K562 (cell line): ENCODE measurements at regions not wholly inside any gene's neighbourhood (a gene's known extent, or its start where the extent isn't known, plus 50 kb on each side); places are given as distances from the start of the nearest gene placed in this dataset.

Source experiments
- ATAC-seq: fragments of 200-7000 bp; cut with Tn5 transposase; 3 replicates; pipeline ENCODE4 v1.9.1; 2020; ENCODE audit warnings: moderate library complexity
- BruUV-seq: library from RNA; stranded (reverse); fragments of 400-500 nt; replicated peaks from 2 replicates; lab custom pipeline; 2021; lab: Mats Ljungman, UMichigan
- CTCF ChIA-PET: fragments of 300-600 bp; formaldehyde crosslinking; extraction: SDS; loops from one replicate; lab custom pipeline; 2021; ENCODE audit warnings: low intra/inter-chr PET ratio; lab: Yijun Ruan, JAX
- POLR2A ChIA-PET: fragments of 300-600, 350-650 bp; sonication (Branson Sonifier 250); formaldehyde crosslinking; extraction: SDS; loops from one replicate; lab custom pipeline; 2021; ENCODE audit warnings: antibody characterized with exemption, inconsistent platforms; lab: Yijun Ruan, JAX
- DNase-seq, 4 experiments: peaks; one replicate each; pipeline versions ENCODE4 v3.0.0 to v3.0.0-alpha.2; 2011 to 2018; ENCODE audit warnings: low spot score in 3 of 4, mixed read lengths in 3 of 4; ENCODE audit errors: extremely low read depth in 1 of 4
- FAIRE-seq: peaks from 2 replicates; lab custom pipeline; 2011; peaks lifted over from hg19 to GRCh38; lab: Jason Lieb, UNC
- H2AFZ ChIP-seq: 2 replicates; pipeline ENCODE4 v1.6.0; 2011; ENCODE audit warnings: low read depth, low read length, control low read depth, inconsistent platforms
- H3K27ac ChIP-seq: fragments of 200-600 bp; 3 replicates; pipeline ENCODE4 v1.8.0; 2011; ENCODE audit warnings: low read depth, mild to moderate bottlenecking, control low read depth, inconsistent platforms, low read length, moderate library complexity, mixed read lengths; ENCODE audit errors: extremely low read depth
- H3K27me3 ChIP-seq, 2 experiments: fragments of 300-600 bp in 1 of 2; 2 replicates in 1 of 2; 3 replicates in 1 of 2; pipeline versions ENCODE4 v1.6.0 to v1.8.0; 2011; ENCODE audit warnings: inconsistent platforms in 2 of 2, low read length in 2 of 2, mild to moderate bottlenecking in 1 of 2, mixed read lengths in 1 of 2, moderate library complexity in 1 of 2; ENCODE audit not compliant: control insufficient read depth in 2 of 2, insufficient read depth in 2 of 2
- H3K36me3 ChIP-seq: fragments of 300-600 bp; 3 replicates; pipeline ENCODE4 v1.8.0; 2011; ENCODE audit warnings: mild to moderate bottlenecking, low read length, inconsistent platforms; ENCODE audit not compliant: control insufficient read depth, insufficient read depth
- H3K4me1 ChIP-seq, 2 experiments: fragments of 200-600 bp in 1 of 2; replicated peaks in 1 of 2; 2 replicates in 1 of 2; 3 replicates in 1 of 2; pipeline versions ENCODE4 v1.5.1 to v1.8.0; 2011; ENCODE audit warnings: inconsistent platforms in 2 of 2, low read length in 2 of 2, mild to moderate bottlenecking in 1 of 2, mixed read lengths in 1 of 2, moderate library complexity in 1 of 2; ENCODE audit not compliant: control insufficient read depth in 2 of 2, insufficient read depth in 2 of 2
- H3K4me2 ChIP-seq: 2 replicates; pipeline ENCODE4 v1.6.1; 2011; ENCODE audit warnings: low read length, control low read depth, inconsistent platforms, mixed read lengths; ENCODE audit not compliant: insufficient read depth
- H3K4me3 ChIP-seq: fragments of 200-600 bp; sonication (generic), shearing (Covaris generic); 2 replicates; pipeline ENCODE4 v1.5.1; 2016; ENCODE audit warnings: control low read depth, inconsistent platforms
- H3K79me2 ChIP-seq: fragments of 200-600 bp; 3 replicates; pipeline ENCODE4 v1.8.0; 2011; ENCODE audit warnings: low read length, inconsistent platforms; ENCODE audit not compliant: control insufficient read depth, insufficient read depth
- H3K9ac ChIP-seq, 2 experiments: 2 replicates each; pipeline versions ENCODE4 v1.6.0 to v1.6.1; 2011; ENCODE audit warnings: low read depth in 2 of 2, low read length in 2 of 2, control low read depth in 1 of 2, inconsistent platforms in 1 of 2, mild to moderate bottlenecking in 1 of 2, mixed read lengths in 1 of 2; ENCODE audit not compliant: insufficient read depth in 1 of 2
- H3K9me1 ChIP-seq: one replicate; pipeline ENCODE4 v1.6.0; 2011; ENCODE audit warnings: inconsistent platforms, mild to moderate bottlenecking, low read length, moderate library complexity; ENCODE audit not compliant: control insufficient read depth, insufficient read depth
- H3K9me3 ChIP-seq: replicated peaks from 2 replicates; pipeline ENCODE4 v1.5.1; 2011; ENCODE audit warnings: low read depth, low read length, inconsistent platforms; ENCODE audit not compliant: control insufficient read depth, insufficient read depth
- H4K20me1 ChIP-seq: replicated peaks from 2 replicates; pipeline ENCODE4 v1.6.1; 2011; ENCODE audit warnings: low read length, inconsistent platforms, mixed read lengths; ENCODE audit not compliant: control insufficient read depth, insufficient read depth
- BRCA1 ChIP-seq, 2 experiments: fragments of 450-650 bp in 1 of 2; sonication (generic) in 1 of 2; formaldehyde crosslinking in 1 of 2; IDR thresholded peaks; 2 replicates each; pipeline versions ENCODE4 v1.5.0 to v1.6.1; 2017 to 2020; ENCODE audit warnings: mild to moderate bottlenecking in 1 of 2, missing genetic modification reagents in 1 of 2
- CAMTA2 ChIP-seq: fragments of 250-450 bp; sonication (Bioruptor Pico); conservative IDR thresholded peaks from 2 replicates; pipeline ENCODE4 v1.5.1; 2022
- CEBPB ChIP-seq: fragments of 450-650 bp; IDR thresholded peaks from 2 replicates; pipeline ENCODE4 v1.6.1; 2016; ENCODE audit warnings: missing genetic modification characterization, missing compliant biosample characterization
- CEBPG ChIP-seq, 3 experiments: fragments of 200-800 bp in 1 of 3; sonication (Bioruptor generic) in 1 of 3; sonication (generic) in 1 of 3; formaldehyde crosslinking in 1 of 3; IDR thresholded peaks in 2 of 3; conservative IDR thresholded peaks in 1 of 3; 2 replicates each; pipeline versions ENCODE4 v1.6.1 to v1.8.0; 2016 to 2022; ENCODE audit warnings: missing compliant biosample characterization in 2 of 3, missing genetic modification characterization in 2 of 3, mild to moderate bottlenecking in 1 of 3, missing genetic modification reagents in 1 of 3
- E2F4 ChIP-seq: sonication (generic); formaldehyde crosslinking; IDR thresholded peaks from 2 replicates; pipeline ENCODE4 v1.8.0; 2022; ENCODE audit warnings: mild to moderate bottlenecking, low read depth, missing genetic modification reagents
- HOXB6 ChIP-seq: fragments of 250-450 bp; sonication (Bioruptor Pico); IDR thresholded peaks from 2 replicates; pipeline ENCODE4 v1.5.1; 2022; ENCODE audit warnings: mild to moderate bottlenecking, borderline replicate concordance
- KLF10 ChIP-seq: fragments of 250-450 bp; sonication (Bioruptor Pico); IDR thresholded peaks from 2 replicates; pipeline ENCODE4 v1.6.1; 2021; ENCODE audit warnings: matching md5 sums
- NFYB ChIP-seq: IDR thresholded peaks from 2 replicates; pipeline ENCODE4 v1.6.1; 2011; ENCODE audit warnings: mild to moderate bottlenecking, moderate library complexity; ENCODE audit not compliant: insufficient read length; ENCODE audit errors: extremely low read depth
- PTRF ChIP-seq: fragments of 450-650 bp; IDR thresholded peaks from 2 replicates; pipeline ENCODE4 v1.6.1; 2016; ENCODE audit warnings: mild to moderate bottlenecking, missing genetic modification characterization, missing compliant biosample characterization
- SRSF3 ChIP-seq: fragments of 200-400 bp; formaldehyde crosslinking; IDR thresholded peaks from 2 replicates; pipeline ENCODE4 v1.6.1; 2016; ENCODE audit warnings: mild to moderate bottlenecking, low read length, moderate library complexity; ENCODE audit not compliant: insufficient read depth
- TEAD2 ChIP-seq: fragments of 450-650 bp; IDR thresholded peaks from 2 replicates; pipeline ENCODE4 v1.6.1; 2016; ENCODE audit warnings: missing genetic modification characterization, control low read depth, missing compliant biosample characterization
- ZNF253 ChIP-seq: fragments of 250-450 bp; sonication (Bioruptor Pico); conservative IDR thresholded peaks from 2 replicates; pipeline ENCODE4 v1.6.1; 2021; ENCODE audit warnings: mild to moderate bottlenecking
- ZNF764 ChIP-seq: fragments of 250-450 bp; sonication (Bioruptor Pico); IDR thresholded peaks from 2 replicates; pipeline ENCODE4 v1.4.0; 2020; ENCODE audit warnings: low read depth, mild to moderate bottlenecking, moderate library complexity
- whole genome bisulfite sequencing: fragments of 100-300 bp; shearing (Covaris generic); methylation state at CpG from one replicate; pipeline ENCODE4 v1.1.6; 2016; ENCODE audit warnings: low coverage, mixed read lengths; ENCODE audit not compliant: insufficient coverage; ENCODE audit errors: missing lambda C conversion rate; 5-methylcytosine and 5-hydroxymethylcytosine counted together
- in situ Hi-C: fragments of 300-500 bp; cut with MboI; formaldehyde crosslinking; loops from 4 replicates; pipeline ENCODE4 v1.15.0; 2018; ENCODE audit warnings: inconsistent platforms, mixed read lengths
- intact Hi-C: fragments of 100-400 bp; cut with micrococcal nuclease; formaldehyde crosslinking; loops from 2 replicates; pipeline ENCODE4 v1.14.2; 2022
- TF ChIP-seq, protein P1 (sequence below): fragments of 450-650 bp; IDR thresholded peaks from 2 replicates; pipeline ENCODE4 v1.6.1; 2016; ENCODE audit warnings: borderline replicate concordance

GRCh38 chr14:98700748-98701147 is 571.2 kb downstream of the BCL11B start:
- Histone ChIP-seq H4K20me1 (no peaks in the 10 kb centered on the region), H3K27me3 (no peaks in the 10 kb centered on the region), H3K9ac (no peak overlapping the region), H3K79me2 (no peaks in the 10 kb centered on the region), H3K9me1 (no peaks in the 10 kb centered on the region), H3K4me3 (no peak overlapping the region), H3K9me3 (no peaks in the 10 kb centered on the region), H3K4me2 (no peak overlapping the region), H2AFZ (no peak overlapping the region), H3K4me1 (no peaks in the 10 kb centered on the region), H3K36me3 (no peaks in the 10 kb centered on the region), H3K27ac (no peak overlapping the region)
- intact Hi-C loops: no loop called here
- no peak for TF ChIP-seq BRCA1 (IDR thresholded peaks at IDR 0.05)
- no peak for TF ChIP-seq BRCA1 (CRISPR knock-in tag; IDR thresholded peaks at IDR 0.05)
- peak; percentile 33; the same call in 1 of the 2 replicates for TF ChIP-seq CEBPB (tag)
- TF ChIP-seq CEBPG (CRISPR knock-in tag; IDR thresholded peaks at IDR 0.05): no peak
- peak in 1 of 2 experiments; percentile 47; a peak in 1 of 4 replicates for TF ChIP-seq CEBPG (tag; conservative IDR thresholded peaks at IDR 0.05 in 1 of 2, IDR thresholded peaks at IDR 0.05 in 1 of 2)
- no peak for TF ChIP-seq CAMTA2 (CRISPR knock-in tag)
- ChIA-PET CTCF (no interaction called here), POLR2A (no interaction called here)
- no peak for FAIRE-seq
- in situ Hi-C loops: no loop called here
- BruUV-seq: no TSS peak
- no peak for DNase-seq
- WGBS: 0% methylated on average over 2 of the region's 3 CpGs
- no peak for ATAC-seq

DNA sequence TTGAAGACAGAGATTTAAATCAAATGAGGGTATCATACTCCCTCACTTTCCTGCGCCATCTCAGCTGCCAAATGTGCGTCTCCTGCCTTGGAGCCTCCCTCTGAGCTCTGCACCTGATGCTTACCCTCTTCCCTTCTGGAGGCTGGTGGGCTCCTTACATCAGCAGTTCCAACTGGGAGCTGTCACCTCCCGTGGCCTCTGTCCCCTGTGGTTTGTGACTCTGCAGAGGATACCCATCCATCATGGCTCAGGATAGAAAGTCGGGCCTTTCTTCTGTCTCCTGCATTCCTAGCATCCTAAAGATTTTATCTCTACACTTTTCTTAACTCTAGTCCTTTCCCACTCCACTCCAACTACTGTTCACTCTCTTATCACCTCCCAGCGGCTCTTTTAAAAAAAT is 570.6 kb downstream of the BCL11B start:
- no peaks in the 10 kb centered on the region for H3K4me1 ChIP-seq
- FAIRE-seq: no peak
- no peak for ATAC-seq
- TF ChIP-seq KLF10 (no peak), SRSF3 (no peak), TEAD2 (tag) (no peak), HOXB6 (CRISPR knock-in tag) (no peak), PTRF (tag) (no peak), NFYB (no peak), ZNF253 (CRISPR knock-in tag) (no peak), E2F4 (no peak), ZNF764 (CRISPR knock-in tag) (no peak)
- TF ChIP-seq, protein P1, sequence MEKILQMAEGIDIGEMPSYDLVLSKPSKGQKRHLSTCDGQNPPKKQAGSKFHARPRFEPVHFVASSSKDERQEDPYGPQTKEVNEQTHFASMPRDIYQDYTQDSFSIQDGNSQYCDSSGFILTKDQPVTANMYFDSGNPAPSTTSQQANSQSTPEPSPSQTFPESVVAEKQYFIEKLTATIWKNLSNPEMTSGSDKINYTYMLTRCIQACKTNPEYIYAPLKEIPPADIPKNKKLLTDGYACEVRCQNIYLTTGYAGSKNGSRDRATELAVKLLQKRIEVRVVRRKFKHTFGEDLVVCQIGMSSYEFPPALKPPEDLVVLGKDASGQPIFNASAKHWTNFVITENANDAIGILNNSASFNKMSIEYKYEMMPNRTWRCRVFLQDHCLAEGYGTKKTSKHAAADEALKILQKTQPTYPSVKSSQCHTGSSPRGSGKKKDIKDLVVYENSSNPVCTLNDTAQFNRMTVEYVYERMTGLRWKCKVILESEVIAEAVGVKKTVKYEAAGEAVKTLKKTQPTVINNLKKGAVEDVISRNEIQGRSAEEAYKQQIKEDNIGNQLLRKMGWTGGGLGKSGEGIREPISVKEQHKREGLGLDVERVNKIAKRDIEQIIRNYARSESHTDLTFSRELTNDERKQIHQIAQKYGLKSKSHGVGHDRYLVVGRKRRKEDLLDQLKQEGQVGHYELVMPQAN: no peak

More for the DNA sequence above, 570.6 kb downstream of the BCL11B start:
- H2AFZ ChIP-seq: no peak overlapping the region
- no TSS peak for BruUV-seq
- no peaks in the 10 kb centered on the region for H3K36me3 ChIP-seq
- H3K9me3 ChIP-seq: no peaks in the 10 kb centered on the region
- H3K27me3 ChIP-seq: no peaks in the 10 kb centered on the region
- H3K79me2 ChIP-seq: no peaks in the 10 kb centered on the region
- POLR2A ChIA-PET: no interaction called here
- CTCF ChIA-PET: no interaction called here
- no peaks in the 10 kb centered on the region for H4K20me1 ChIP-seq
- no peak overlapping the region for H3K9ac ChIP-seq
- 0% methylated on average over 3 of the region's 5 CpGs for WGBS
- no peak overlapping the region for H3K4me2 ChIP-seq
- intact Hi-C loops (no loop called here), in situ Hi-C loops (no loop called here)
- H3K4me3 ChIP-seq: no peak overlapping the region
- H3K27ac ChIP-seq: no peak overlapping the region
- no peaks in the 10 kb centered on the region for H3K9me1 ChIP-seq
- DNase-seq: no peak
